HG03521 (cell line): ENCODE measurements at regions not wholly inside any gene's neighbourhood (a gene's known extent, or its start where the extent isn't known, plus 50 kb on each side); places are given as distances from the start of the nearest gene placed in this dataset.

Experiments used
- ATAC-seq: cut with Tn5 transposase; IDR thresholded peaks from one replicate; pipeline ENCODE4 v1.9.1; 2021; ENCODE audit warnings: mild to moderate bottlenecking, moderate library complexity; ENCODE audit not compliant: unreplicated experiment

GRCh38 chr4:178881937-178882336, 1439.7 kb upstream of the AGA start:
- ATAC-seq: no peak

- no peak for ATAC-seq
Observed at GRCh38 chr4:178894126-178894525, 1451.9 kb upstream of the AGA start.

- no peak for ATAC-seq
Observed at GRCh38 chr4:178899084-178899483, 1456.8 kb upstream of the AGA start.

- no peak for ATAC-seq
Observed at GRCh38 chr4:178917756-178918155, 1475.5 kb upstream of the AGA start.

GRCh38 chr4:178937130-178937529, 1494.9 kb upstream of the AGA start:
- ATAC-seq: no peak

- no peak for ATAC-seq
Observed at GRCh38 chr4:178941975-178942374, 1499.7 kb upstream of the AGA start.

GRCh38 chr4:178953447-178954120, 1511.3 kb upstream of the AGA start:
- ATAC-seq: no peak

- no peak for ATAC-seq
Observed at GRCh38 chr4:178955614-178956013, 1513.4 kb upstream of the AGA start.

GRCh38 chr4:178958725-178959440, 1516.6 kb upstream of the AGA start:
- ATAC-seq: no peak

- ATAC-seq: no peak
Observed at GRCh38 chr4:178963446-178964045, 1521.3 kb upstream of the AGA start.

- ATAC-seq: no peak
Observed at GRCh38 chr4:178966644-178967043, 1524.4 kb upstream of the AGA start.

- ATAC-seq: no peak
Observed at GRCh38 chr4:178970433-178971140, 1528.3 kb upstream of the AGA start.

GRCh38 chr4:178976861-178977260, 1534.6 kb upstream of the AGA start:
- ATAC-seq: no peak

- no peak for ATAC-seq
Observed at GRCh38 chr4:178993306-178993705, 1551.1 kb upstream of the AGA start.

GRCh38 chr4:179001918-179002317, 1559.7 kb upstream of the AGA start:
- no peak for ATAC-seq

- ATAC-seq: no peak
Observed at GRCh38 chr4:179007755-179008154, 1565.5 kb upstream of the AGA start.

- ATAC-seq: no peak
Observed at GRCh38 chr4:179017581-179017980, 1575.3 kb upstream of the AGA start.

- no peak for ATAC-seq
Observed at GRCh38 chr4:179027569-179027968, 1585.3 kb upstream of the AGA start.

GRCh38 chr4:179028321-179028720, 1586.1 kb upstream of the AGA start:
- ATAC-seq: no peak

- ATAC-seq: no peak
Observed at GRCh38 chr4:179029683-179030082, 1587.4 kb upstream of the AGA start.

GRCh38 chr4:179040259-179040658, 1598.0 kb upstream of the AGA start:
- ATAC-seq: no peak
